22Rv1 (cell line): ENCODE measurements at regions not wholly inside any gene's neighbourhood (a gene's known extent, or its start where the extent isn't known, plus 50 kb on each side); places are given as distances from the start of the nearest gene placed in this dataset.

Experiments used
- H3K27ac ChIP-seq: fragments of 450-650 bp; 2 replicates; pipeline ENCODE4 v1.5.1; 2017
- ZFX ChIP-seq: fragments of 450-650 bp; IDR thresholded peaks from 2 replicates; pipeline ENCODE4 v1.6.1; 2017; ENCODE audit warnings: antibody characterized with exemption, borderline replicate concordance
- TF ChIP-seq, protein P1 (sequence below): fragments of 450-650 bp; IDR thresholded peaks from 2 replicates; pipeline ENCODE4 v1.5.1; 2017; ENCODE audit warnings: mild to moderate bottlenecking

DNA sequence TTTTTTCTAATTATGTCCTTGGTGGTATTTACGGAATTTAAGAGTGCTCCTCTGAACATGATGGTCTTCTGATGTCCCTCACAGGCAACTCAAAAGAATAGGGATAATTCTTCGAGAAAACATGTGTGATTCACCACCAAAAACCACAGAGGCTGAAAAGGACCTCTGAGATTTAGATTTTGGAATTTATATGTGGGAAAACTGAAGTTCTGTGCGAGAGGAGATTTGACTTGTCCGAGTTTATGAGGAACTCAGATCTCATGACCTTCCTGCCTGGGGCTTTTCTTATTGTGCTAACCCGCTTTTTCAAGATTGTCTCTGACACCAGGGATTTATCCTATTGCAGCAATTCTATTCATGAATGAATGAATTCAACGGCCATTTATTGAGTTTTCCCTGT lies 142.4 kb downstream of the FAM43A start:
- H3K27ac ChIP-seq, result no peak overlapping the region
- no peak for TF ChIP-seq ZFX
- TF ChIP-seq, protein P1, sequence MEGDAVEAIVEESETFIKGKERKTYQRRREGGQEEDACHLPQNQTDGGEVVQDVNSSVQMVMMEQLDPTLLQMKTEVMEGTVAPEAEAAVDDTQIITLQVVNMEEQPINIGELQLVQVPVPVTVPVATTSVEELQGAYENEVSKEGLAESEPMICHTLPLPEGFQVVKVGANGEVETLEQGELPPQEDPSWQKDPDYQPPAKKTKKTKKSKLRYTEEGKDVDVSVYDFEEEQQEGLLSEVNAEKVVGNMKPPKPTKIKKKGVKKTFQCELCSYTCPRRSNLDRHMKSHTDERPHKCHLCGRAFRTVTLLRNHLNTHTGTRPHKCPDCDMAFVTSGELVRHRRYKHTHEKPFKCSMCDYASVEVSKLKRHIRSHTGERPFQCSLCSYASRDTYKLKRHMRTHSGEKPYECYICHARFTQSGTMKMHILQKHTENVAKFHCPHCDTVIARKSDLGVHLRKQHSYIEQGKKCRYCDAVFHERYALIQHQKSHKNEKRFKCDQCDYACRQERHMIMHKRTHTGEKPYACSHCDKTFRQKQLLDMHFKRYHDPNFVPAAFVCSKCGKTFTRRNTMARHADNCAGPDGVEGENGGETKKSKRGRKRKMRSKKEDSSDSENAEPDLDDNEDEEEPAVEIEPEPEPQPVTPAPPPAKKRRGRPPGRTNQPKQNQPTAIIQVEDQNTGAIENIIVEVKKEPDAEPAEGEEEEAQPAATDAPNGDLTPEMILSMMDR, result no peak

GRCh38 chr3:194828926-194829325 lies 143.2 kb downstream of the FAM43A start:
- H3K27ac ChIP-seq, result no peak overlapping the region
- TF ChIP-seq, protein P1, result no peak
- TF ChIP-seq ZFX, result no peak

GRCh38 chr3:194830401-194830800 lies 144.7 kb downstream of the FAM43A start:
- H3K27ac ChIP-seq, result no peak overlapping the region
- no peak for TF ChIP-seq ZFX
- TF ChIP-seq, protein P1, result no peak

- no peak overlapping the region for H3K27ac ChIP-seq
- no peak for TF ChIP-seq ZFX
- TF ChIP-seq, protein P1, result no peak
Measured at GRCh38 chr3:194830978-194831377, 145.3 kb downstream of the FAM43A start.

DNA sequence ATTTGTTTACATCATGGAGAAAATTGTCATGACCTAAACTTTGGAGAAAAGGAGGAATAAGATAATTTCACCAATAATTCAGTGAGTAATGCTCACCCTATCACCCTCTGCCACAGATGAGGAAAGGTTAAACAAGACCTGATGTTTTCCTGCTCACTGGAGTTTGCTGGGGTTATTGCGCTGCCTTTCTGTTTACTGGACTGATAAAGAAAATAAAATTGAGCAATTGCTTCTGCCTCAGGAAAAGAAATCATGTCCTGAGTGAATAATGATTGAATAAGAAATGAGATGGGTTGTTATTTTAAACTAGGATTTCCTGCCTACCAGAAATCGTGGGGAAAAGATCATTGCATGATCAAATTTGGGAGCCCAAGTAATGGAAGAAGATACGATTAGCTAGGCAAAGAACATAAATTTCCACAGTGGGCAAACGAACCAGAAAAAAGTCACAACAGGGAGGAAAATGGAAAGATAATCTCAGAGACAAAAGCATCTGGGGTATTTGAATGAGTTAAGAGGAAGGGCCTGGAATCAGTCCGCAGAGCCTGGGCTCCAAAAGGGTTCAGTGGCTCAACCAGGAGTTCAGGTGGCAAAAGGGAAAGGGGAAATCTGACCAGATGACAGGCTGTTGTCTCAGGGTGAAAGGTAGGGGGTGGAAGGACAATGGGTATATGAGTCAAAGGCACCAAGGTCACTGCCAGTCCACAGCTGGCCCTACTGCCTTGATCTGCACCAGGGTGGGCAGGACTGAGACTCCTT lies 146.8 kb downstream of the FAM43A start:
- no peak for TF ChIP-seq ZFX
- TF ChIP-seq, protein P1, result no peak
- H3K27ac ChIP-seq, result no peak overlapping the region

DNA sequence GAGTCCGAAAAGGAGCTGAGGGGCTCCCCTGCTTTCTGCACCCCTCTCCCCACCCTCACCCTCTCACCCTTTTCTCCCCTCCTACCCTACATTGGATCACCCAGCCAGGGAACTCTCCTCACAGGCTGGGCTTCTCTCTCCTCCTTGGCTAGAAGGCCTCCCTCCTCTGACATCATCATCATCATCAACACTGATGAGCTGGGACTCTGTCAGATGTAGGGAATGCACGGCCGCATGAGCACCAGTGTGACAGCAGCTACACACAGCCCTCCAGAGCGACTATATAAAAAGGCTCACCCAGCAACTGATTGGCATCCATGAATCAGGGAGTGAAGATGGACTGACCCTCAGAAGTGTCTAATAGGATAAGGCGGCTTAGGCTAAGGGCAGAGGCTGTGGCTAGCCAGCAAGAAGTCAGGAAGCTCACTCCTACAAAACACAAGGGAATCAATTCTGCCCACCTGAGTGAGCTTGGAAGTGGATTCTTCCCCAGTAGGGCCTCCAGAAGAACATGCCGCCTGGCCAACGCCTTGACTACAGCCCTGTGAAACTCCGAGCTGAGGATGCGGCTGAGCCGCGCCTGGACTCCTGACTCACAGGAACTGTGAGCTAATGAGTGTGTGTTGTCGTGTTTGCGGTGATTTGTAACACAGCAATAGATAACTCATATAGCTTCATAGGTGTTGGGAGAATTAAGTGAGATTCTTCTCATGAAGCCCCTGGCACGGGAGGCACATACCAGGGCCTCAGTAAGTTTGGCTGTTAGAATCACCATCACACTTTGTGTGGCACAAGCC lies 147.6 kb downstream of the FAM43A start:
- no peak overlapping the region for H3K27ac ChIP-seq
- no peak for TF ChIP-seq ZFX
- TF ChIP-seq, protein P1, result no peak

GRCh38 chr3:194836661-194837060 lies 151.0 kb downstream of the FAM43A start:
- H3K27ac ChIP-seq, result no peak overlapping the region
- TF ChIP-seq, protein P1, result no peak
- TF ChIP-seq ZFX, result no peak
